Upper lobe of right lung (tissue), 1 donor: ENCODE measurements at regions not wholly inside any gene's neighbourhood (a gene's known extent, or its start where the extent isn't known, plus 50 kb on each side); places are given as distances from the start of the nearest gene placed in this dataset.
A peak's percentile ranks its signal among the peaks of the same experiment; 100 is the strongest.

Experiments
- ATAC-seq: fragments of 200-7000 bp; cut with Tn5 transposase; one replicate; pipeline ENCODE4 v1.9.1; 2020; ENCODE audit warnings: mild to moderate bottlenecking, moderate library complexity
- DNase-seq: peaks from one replicate; pipeline ENCODE4 v3.0.0-alpha.2; 2020
- H3K27ac ChIP-seq: fragments of 200-600 bp; one replicate; pipeline ENCODE4 v1.8.0; 2022
- H3K27me3 ChIP-seq: fragments of 200-600 bp; one replicate; pipeline ENCODE4 v1.8.0; 2022; ENCODE audit warnings: mild to moderate bottlenecking
- H3K36me3 ChIP-seq: fragments of 200-600 bp; one replicate; pipeline ENCODE4 v1.8.0; 2022
- H3K4me1 ChIP-seq: fragments of 200-600 bp; one replicate; pipeline ENCODE4 v1.8.0; 2022
- H3K4me3 ChIP-seq: fragments of 200-600 bp; one replicate; pipeline ENCODE4 v1.8.0; 2022; ENCODE audit warnings: mild to moderate bottlenecking
- H3K9me3 ChIP-seq: fragments of 200-600 bp; one replicate; pipeline ENCODE4 v1.8.0; 2022
- intact Hi-C: fragments of 100-400 bp; cut with DNase I; formaldehyde crosslinking; loops from one replicate; pipeline ENCODE4 v1.11.0; 2022
- TF ChIP-seq, protein P1 (sequence below): fragments of 200-600 bp; IDR thresholded peaks from one replicate; pipeline ENCODE4 v1.8.0; 2022; ENCODE audit warnings: antibody characterized with exemption
- donor health status: DM: no; HTN: yes; CAD: no; lungs with severe emphysema.

DNA sequence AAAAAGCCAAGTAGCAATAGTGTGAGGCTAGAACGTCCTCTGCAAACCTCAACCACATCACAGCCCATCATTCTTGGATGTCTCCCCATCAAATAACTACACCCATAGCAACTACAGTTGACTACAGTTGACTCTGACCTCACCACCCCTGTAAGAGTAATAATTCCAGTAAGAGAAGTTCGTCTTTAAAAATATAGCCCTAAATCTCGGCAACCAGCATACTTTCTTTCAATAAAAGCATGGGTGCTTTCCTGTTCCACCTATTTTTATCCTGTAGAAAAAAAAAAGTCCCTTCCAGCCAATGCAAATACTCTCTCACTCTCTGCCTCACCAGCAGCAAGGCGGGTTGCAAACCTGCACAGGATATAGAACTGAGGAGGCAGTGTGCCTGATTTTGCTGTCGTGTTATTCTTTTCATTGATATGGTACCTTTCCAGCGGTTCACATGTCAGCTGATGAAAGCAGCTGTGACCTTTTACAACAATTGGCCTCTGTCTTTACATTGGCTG lies 187.5 kb upstream of the NFE2L3 start:
- TF ChIP-seq, protein P1, sequence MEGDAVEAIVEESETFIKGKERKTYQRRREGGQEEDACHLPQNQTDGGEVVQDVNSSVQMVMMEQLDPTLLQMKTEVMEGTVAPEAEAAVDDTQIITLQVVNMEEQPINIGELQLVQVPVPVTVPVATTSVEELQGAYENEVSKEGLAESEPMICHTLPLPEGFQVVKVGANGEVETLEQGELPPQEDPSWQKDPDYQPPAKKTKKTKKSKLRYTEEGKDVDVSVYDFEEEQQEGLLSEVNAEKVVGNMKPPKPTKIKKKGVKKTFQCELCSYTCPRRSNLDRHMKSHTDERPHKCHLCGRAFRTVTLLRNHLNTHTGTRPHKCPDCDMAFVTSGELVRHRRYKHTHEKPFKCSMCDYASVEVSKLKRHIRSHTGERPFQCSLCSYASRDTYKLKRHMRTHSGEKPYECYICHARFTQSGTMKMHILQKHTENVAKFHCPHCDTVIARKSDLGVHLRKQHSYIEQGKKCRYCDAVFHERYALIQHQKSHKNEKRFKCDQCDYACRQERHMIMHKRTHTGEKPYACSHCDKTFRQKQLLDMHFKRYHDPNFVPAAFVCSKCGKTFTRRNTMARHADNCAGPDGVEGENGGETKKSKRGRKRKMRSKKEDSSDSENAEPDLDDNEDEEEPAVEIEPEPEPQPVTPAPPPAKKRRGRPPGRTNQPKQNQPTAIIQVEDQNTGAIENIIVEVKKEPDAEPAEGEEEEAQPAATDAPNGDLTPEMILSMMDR, result no peak
- Histone ChIP-seq H3K36me3 (no peaks in the 10 kb centered on the region), H3K27ac (no peak overlapping the region), H3K9me3 (no peaks in the 10 kb centered on the region), H3K27me3 (peaks cover 32% of the 10 kb centered on the region), H3K4me1 (no peaks in the 10 kb centered on the region), H3K4me3 (no peak overlapping the region)
- ATAC-seq (no peak), DNase-seq (no peak)
- intact Hi-C loops, result no loop called here

DNA sequence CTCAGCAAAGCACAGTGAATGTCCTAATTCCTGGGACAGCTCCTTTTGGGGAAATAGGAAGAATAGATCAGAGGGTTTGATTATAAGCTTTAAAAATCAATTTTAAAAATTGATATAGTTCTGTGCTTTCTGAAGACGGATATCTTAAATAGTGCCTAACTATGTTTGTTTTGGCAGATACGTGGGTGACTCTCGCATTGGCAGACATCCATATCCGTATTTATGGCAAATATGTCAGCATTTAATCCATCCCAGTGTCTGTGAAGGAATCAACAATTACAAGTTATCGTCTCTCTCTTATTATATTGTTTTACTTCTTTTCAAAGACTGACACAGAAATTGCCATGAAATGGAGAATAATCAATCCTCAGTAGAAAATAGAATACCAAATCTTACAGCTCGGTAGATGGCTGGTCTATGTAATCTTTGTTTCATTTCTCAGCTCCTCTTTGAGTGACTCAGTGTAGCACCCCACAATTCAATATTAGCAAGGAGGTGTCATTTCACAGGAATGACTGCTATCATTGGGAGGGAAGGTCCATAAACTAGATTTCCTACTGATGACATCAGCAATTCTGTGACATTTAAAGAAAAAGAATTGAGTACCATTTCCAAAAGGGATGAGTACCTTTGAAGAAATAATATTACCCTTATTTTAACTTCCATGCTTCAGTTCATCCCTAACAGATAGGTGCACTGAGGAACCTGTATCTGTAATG lies 186.4 kb upstream of the NFE2L3 start:
- TF ChIP-seq, protein P1, result no peak
- no peak overlapping the region for H3K4me3 ChIP-seq
- peaks cover 32% of the 10 kb centered on the region for H3K27me3 ChIP-seq
- no peaks in the 10 kb centered on the region for H3K36me3 ChIP-seq
- no peaks in the 10 kb centered on the region for H3K4me1 ChIP-seq
- no peaks in the 10 kb centered on the region for H3K9me3 ChIP-seq
- intact Hi-C loops, result no loop called here
- H3K27ac ChIP-seq, result no peak overlapping the region
- ATAC-seq (no peak), DNase-seq (no peak)

DNA sequence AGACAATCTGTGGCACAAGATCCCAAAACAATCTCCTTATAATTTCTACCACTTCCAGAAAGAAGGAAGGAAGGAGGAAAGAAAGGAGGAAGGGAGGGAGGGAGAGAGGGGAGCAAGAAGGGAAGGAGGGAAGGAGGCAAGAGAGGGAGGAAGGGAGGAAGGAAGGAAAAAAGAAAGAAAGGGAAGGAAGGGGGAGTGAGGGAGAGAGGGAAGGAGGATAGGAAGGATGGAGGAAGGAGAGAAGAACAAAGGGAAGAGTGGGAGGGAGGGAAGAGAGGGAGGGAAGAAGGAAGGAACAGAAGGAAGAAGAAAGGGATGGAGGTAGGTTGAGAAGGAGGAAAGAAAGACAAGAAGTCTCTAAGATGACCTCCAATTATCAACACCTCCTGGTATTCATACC lies 185.5 kb upstream of the NFE2L3 start:
- Histone ChIP-seq H3K4me3 (no peak overlapping the region), H3K9me3 (no peaks in the 10 kb centered on the region), H3K27me3 (peaks cover 28% of the 10 kb centered on the region), H3K36me3 (no peaks in the 10 kb centered on the region), H3K4me1 (no peaks in the 10 kb centered on the region), H3K27ac (no peak overlapping the region)
- TF ChIP-seq, protein P1, result no peak
- intact Hi-C loops, result no loop called here
- DNase-seq (no peak), ATAC-seq (no peak)

DNA sequence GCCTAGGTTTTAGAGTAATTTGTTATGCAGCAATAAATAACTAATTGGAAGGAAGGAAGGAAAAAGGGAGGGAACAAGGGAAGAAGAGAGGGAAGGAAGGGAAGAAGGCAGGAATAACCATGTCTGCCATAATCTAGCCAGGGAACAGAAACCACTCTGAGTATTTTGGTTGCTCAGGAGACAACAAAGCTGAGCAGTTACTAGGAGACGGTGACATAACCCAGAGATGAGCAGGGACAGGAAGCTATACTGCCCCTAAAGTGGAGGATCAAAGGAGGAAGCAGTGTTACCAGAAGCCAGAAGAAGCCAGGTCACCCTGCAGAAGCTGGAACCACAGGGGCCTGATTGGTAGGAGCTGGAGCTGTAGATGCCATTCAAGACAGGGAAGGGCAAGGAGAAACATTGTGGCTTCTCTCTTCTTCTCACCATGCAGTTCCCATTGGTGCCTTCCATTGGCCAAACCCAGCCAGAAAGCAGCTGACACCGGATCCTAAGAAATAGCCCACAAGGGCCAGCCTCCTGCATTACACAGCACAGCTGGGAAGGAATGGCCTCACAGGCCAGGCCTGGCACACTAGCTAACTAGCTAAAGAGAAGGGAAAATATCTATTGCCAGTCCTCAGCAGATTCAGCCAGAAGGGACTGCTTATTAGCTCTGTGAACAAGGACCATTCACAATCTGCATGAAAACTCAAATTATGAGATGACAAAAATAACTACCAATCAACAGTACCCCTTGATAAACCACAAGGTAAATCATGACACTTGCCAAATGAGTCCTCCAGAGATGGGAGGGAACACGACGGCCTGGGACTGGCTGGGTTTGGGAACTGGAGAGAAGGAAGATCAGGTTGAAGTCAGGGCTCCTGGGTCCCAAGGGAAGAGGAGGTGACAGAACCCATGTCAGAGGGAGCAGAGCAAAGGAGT lies 184.5 kb upstream of the NFE2L3 start:
- peaks cover 28% of the 10 kb centered on the region for H3K27me3 ChIP-seq
- H3K36me3 ChIP-seq, result no peaks in the 10 kb centered on the region
- H3K4me1 ChIP-seq, result no peaks in the 10 kb centered on the region
- intact Hi-C loops, result no loop called here
- no peaks in the 10 kb centered on the region for H3K9me3 ChIP-seq
- ATAC-seq (peak; percentile 10), DNase-seq (no peak)
- TF ChIP-seq, protein P1, result no peak
- H3K27ac ChIP-seq, result no peak overlapping the region
- H3K4me3 ChIP-seq, result no peak overlapping the region

DNA sequence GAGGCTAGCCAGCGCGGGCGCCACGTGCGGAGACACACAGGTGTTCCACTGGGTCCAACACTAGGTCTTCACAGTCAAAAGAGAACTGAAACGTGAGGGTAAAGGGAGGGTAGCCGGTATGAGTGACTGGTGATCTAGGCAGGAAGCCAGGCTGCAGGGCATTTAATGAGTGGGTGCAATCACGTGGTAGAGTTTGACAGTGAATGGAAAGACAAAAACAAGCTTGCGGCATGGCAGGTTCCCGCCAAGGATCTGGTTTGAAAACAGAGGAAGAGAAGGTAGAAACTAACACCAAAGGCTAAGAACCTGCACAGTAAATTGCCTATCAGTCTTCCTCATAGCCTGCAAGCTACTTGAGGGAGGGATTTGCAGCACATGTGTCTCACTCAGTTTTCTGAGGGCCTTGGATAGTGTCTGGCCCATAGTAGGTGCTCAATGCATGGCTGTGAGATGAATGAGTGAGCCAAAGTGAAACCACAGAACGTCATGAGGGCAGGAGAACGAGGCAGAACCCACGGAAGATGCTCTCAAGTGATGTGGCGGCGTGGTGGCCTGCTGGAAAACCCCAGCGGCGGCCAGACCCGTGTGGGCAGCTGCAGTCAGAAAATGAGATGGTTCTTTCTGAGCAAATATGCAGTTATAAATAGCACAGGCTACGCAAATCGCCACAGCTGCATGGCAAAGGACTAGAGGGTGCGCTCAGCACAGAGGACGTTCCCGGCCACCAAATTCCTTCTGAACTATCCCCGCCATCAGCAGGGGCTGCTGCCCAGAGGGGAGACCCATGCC lies 183.6 kb upstream of the NFE2L3 start:
- H3K9me3 ChIP-seq, result no peaks in the 10 kb centered on the region
- H3K4me3 ChIP-seq, result no peak overlapping the region
- TF ChIP-seq, protein P1, result no peak
- H3K36me3 ChIP-seq, result no peaks in the 10 kb centered on the region
- H3K4me1 ChIP-seq, result no peaks in the 10 kb centered on the region
- H3K27ac ChIP-seq, result no peak overlapping the region
- DNase-seq, result no peak
- H3K27me3 ChIP-seq, result peaks cover 27% of the 10 kb centered on the region
- ATAC-seq, result no peak
- intact Hi-C loops, result no loop called here
